GM23338 (cell line): ENCODE measurements at regions not wholly inside any gene's neighbourhood (a gene's known extent, or its start where the extent isn't known, plus 50 kb on each side); places are given as distances from the start of the nearest gene placed in this dataset.

ENCODE experiments used
- ATAC-seq: fragments of 200-7000 bp; cut with Tn5 transposase; 3 replicates; pipeline ENCODE4 v1.9.1; 2020
- DNase-seq: peaks from one replicate; pipeline ENCODE4 v3.0.0-alpha.2; 2015; ENCODE audit warnings: low spot score
- H2AFZ ChIP-seq: fragments of 200-600 bp; sonication (generic); 2 replicates; pipeline ENCODE4 v1.8.0; 2016; ENCODE audit warnings: antibody characterized with exemption, mild to moderate bottlenecking, moderate library complexity
- H3F3A ChIP-seq: fragments of 200-600 bp; sonication (generic); replicated peaks from 2 replicates; pipeline ENCODE4 v1.8.0; 2017; ENCODE audit warnings: antibody characterized with exemption, mixed run types, low read depth
- H3K27ac ChIP-seq: fragments of 200-600 bp; sonication (generic); 2 replicates; pipeline ENCODE4 v1.6.1; 2016; ENCODE audit warnings: low read depth
- H3K27me3 ChIP-seq: fragments of 200-600 bp; sonication (generic); 2 replicates; pipeline ENCODE4 v1.8.0; 2016; ENCODE audit warnings: mild to moderate bottlenecking, mixed run types, moderate library complexity; ENCODE audit not compliant: insufficient read depth
- H3K36me3 ChIP-seq: fragments of 200-600 bp; sonication (generic); 2 replicates; pipeline ENCODE4 v1.8.0; 2016; ENCODE audit warnings: mild to moderate bottlenecking; ENCODE audit not compliant: insufficient read depth
- H3K4me1 ChIP-seq: fragments of 200-600 bp; sonication (generic); 2 replicates; pipeline ENCODE4 v1.8.0; 2016; ENCODE audit warnings: mild to moderate bottlenecking, moderate library complexity; ENCODE audit not compliant: insufficient read depth
- H3K4me2 ChIP-seq: fragments of 200-600 bp; sonication (generic); 2 replicates; pipeline ENCODE4 v1.7.1; 2017; ENCODE audit warnings: mixed run types
- H3K4me3 ChIP-seq: fragments of 200-600 bp; sonication (generic); 2 replicates; pipeline ENCODE4 v1.6.1; 2016; ENCODE audit warnings: mixed run types
- H3K79me2 ChIP-seq: fragments of 200-600 bp; sonication (generic); replicated peaks from 2 replicates; pipeline ENCODE4 v1.8.0; 2017; ENCODE audit warnings: mild to moderate bottlenecking; ENCODE audit not compliant: insufficient read depth
- H3K9me2 ChIP-seq: fragments of 200-600 bp; sonication (generic); 2 replicates; pipeline ENCODE4 v1.8.0; 2017; ENCODE audit not compliant: insufficient read depth
- H4K20me1 ChIP-seq: fragments of 200-600 bp; sonication (generic); replicated peaks from 2 replicates; pipeline ENCODE4 v1.8.0; 2017; ENCODE audit warnings: mild to moderate bottlenecking; ENCODE audit not compliant: insufficient read depth
- H3K27ac Mint-ChIP-seq: 2 replicates; pipeline ENCODE4 v1.8.0; 2020; ENCODE audit warnings: inconsistent platforms, mild to moderate bottlenecking, moderate library complexity, mixed read lengths
- H3K27me3 Mint-ChIP-seq: 3 replicates; pipeline ENCODE4 v1.8.0; 2022; ENCODE audit warnings: low read depth, mild to moderate bottlenecking, moderate library complexity, mixed read lengths, inconsistent platforms; ENCODE audit not compliant: insufficient read depth, poor library complexity
- H3K36me3 Mint-ChIP-seq: 3 replicates; pipeline ENCODE4 v1.8.0; 2021; ENCODE audit warnings: low read depth, mild to moderate bottlenecking, inconsistent platforms, moderate library complexity, mixed read lengths
- H3K4me1 Mint-ChIP-seq: 3 replicates; pipeline ENCODE4 v1.8.0; 2020; ENCODE audit warnings: mild to moderate bottlenecking, inconsistent platforms, mixed read lengths
- H3K4me3 Mint-ChIP-seq: 3 replicates; pipeline ENCODE4 v1.8.0; 2021; ENCODE audit warnings: moderate library complexity, mild to moderate bottlenecking, inconsistent platforms, mixed read lengths
- H3K9me3 Mint-ChIP-seq: 3 replicates; pipeline ENCODE4 v1.8.0; 2020; ENCODE audit warnings: moderate library complexity, mild to moderate bottlenecking, inconsistent platforms, mixed read lengths
- CREB1 ChIP-seq: fragments of 250-450 bp; sonication (Bioruptor Pico); IDR thresholded peaks from 2 replicates; pipeline ENCODE4 v1.5.0; 2020; ENCODE audit warnings: low read depth, mild to moderate bottlenecking, moderate library complexity
- EZH2 ChIP-seq: fragments of 200-600 bp; sonication (generic); IDR thresholded peaks from one replicate; pipeline ENCODE4 v1.8.0; 2017; ENCODE audit warnings: antibody characterized with exemption, mild to moderate bottlenecking, low read depth; ENCODE audit not compliant: unreplicated experiment
- EZH2phosphoT487 ChIP-seq: fragments of 200-600 bp; sonication (generic); IDR thresholded peaks from one replicate; pipeline ENCODE4 v1.8.1; 2018; ENCODE audit warnings: antibody characterized with exemption; ENCODE audit not compliant: unreplicated experiment
- JUNB ChIP-seq: IDR thresholded peaks from one replicate; pipeline ENCODE4 v1.6.1; 2016; ENCODE audit warnings: antibody characterized with exemption; ENCODE audit not compliant: unreplicated experiment
- NANOG ChIP-seq: IDR thresholded peaks from 2 replicates; pipeline ENCODE4 v1.6.1; 2016; ENCODE audit warnings: antibody characterized with exemption, borderline replicate concordance
- POLR2AphosphoS5 ChIP-seq: IDR thresholded peaks from 2 replicates; pipeline ENCODE4 v1.6.1; 2016; ENCODE audit warnings: antibody characterized with exemption, low read depth
- STAT1 ChIP-seq: IDR thresholded peaks from one replicate; pipeline ENCODE4 v1.6.1; 2016; ENCODE audit warnings: antibody characterized with exemption; ENCODE audit not compliant: unreplicated experiment
- ZNF114 ChIP-seq: fragments of 250-450 bp; sonication (Bioruptor Pico); IDR thresholded peaks from 2 replicates; pipeline ENCODE4 v1.5.0; 2020; ENCODE audit warnings: mild to moderate bottlenecking, moderate library complexity
- ZNF331 ChIP-seq: fragments of 250-450 bp; sonication (Bioruptor Pico); IDR thresholded peaks from 2 replicates; pipeline ENCODE4 v1.5.0; 2020; ENCODE audit warnings: low read depth, mild to moderate bottlenecking, moderate library complexity
- TF ChIP-seq, protein P1 (sequence below): IDR thresholded peaks from 2 replicates; pipeline ENCODE4 v1.6.1; 2016; ENCODE audit warnings: antibody characterized with exemption
- TF ChIP-seq, protein P2 (sequence below): fragments of 250-450 bp; sonication (Bioruptor Pico); IDR thresholded peaks from 2 replicates; pipeline ENCODE4 v1.5.0; 2020; ENCODE audit warnings: mild to moderate bottlenecking, moderate library complexity
- TF ChIP-seq, protein P3 (sequence below): IDR thresholded peaks from one replicate; pipeline ENCODE4 v1.6.1; 2018; ENCODE audit warnings: antibody characterized with exemption; ENCODE audit not compliant: unreplicated experiment
- TF ChIP-seq, protein P4 (sequence below), 2 experiments: fragments of 200-600 bp in 1 of 2; sonication (generic) in 1 of 2; conservative IDR thresholded peaks; 2 replicates each; pipeline versions ENCODE4 v1.5.1 to v1.6.1; 2016 to 2017; ENCODE audit warnings: antibody characterized with exemption in 2 of 2, low read depth in 2 of 2, mild to moderate bottlenecking in 2 of 2, moderate library complexity in 1 of 2

DNA sequence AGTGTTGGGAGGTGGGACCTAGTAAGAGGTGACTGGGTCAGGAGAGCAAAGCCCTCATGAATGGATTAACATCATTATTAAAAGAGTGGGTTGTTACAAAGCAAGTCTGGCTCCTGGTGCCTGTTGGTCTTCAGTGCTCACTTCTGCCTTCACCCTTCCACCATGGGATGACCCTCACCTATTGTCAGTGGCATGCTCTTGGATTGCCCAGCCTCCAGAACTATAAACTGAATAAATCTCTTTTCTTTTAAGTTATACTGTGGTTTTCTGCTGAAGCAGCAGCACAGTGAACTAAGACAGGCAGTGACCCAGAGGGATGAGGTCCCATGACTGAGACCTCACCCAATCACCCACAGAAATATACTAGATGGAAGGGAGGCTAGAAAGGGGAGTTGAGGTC, 57.5 kb upstream of the ATL2 start:
- Mint-ChIP-seq H3K9me3 (peaks cover 8% of the 10 kb centered on the region), H3K4me1 (peaks cover 35% of the 10 kb centered on the region), H3K27me3 (no peaks in the 10 kb centered on the region), H3K4me3 (no peak overlapping the region), H3K36me3 (0 out of 3 replicates have a peak, but pooled peaks cover 2% of the 10 kb centered on the region), H3K27ac (no peak overlapping the region)
- Histone ChIP-seq H3K9me2 (peaks cover 5% of the 10 kb centered on the region), H3F3A (no peaks in the 10 kb centered on the region), H3K36me3 (no peaks in the 10 kb centered on the region), H3K79me2 (no peaks in the 10 kb centered on the region), H3K4me1 (peaks cover 25% of the 10 kb centered on the region), H3K4me3 (no peak overlapping the region), H4K20me1 (no peaks in the 10 kb centered on the region), H3K4me2 (no peak overlapping the region), H3K27me3 (no peaks in the 10 kb centered on the region), H3K27ac (no peak overlapping the region), H2AFZ (no peak overlapping the region)
- TF ChIP-seq CREB1 (CRISPR knock-in tag): no peak
- no peak for TF ChIP-seq POLR2AphosphoS5
- no peak for TF ChIP-seq EZH2phosphoT487
- TF ChIP-seq, protein P1, sequence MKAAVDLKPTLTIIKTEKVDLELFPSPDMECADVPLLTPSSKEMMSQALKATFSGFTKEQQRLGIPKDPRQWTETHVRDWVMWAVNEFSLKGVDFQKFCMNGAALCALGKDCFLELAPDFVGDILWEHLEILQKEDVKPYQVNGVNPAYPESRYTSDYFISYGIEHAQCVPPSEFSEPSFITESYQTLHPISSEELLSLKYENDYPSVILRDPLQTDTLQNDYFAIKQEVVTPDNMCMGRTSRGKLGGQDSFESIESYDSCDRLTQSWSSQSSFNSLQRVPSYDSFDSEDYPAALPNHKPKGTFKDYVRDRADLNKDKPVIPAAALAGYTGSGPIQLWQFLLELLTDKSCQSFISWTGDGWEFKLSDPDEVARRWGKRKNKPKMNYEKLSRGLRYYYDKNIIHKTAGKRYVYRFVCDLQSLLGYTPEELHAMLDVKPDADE: no peak
- TF ChIP-seq, protein P2, sequence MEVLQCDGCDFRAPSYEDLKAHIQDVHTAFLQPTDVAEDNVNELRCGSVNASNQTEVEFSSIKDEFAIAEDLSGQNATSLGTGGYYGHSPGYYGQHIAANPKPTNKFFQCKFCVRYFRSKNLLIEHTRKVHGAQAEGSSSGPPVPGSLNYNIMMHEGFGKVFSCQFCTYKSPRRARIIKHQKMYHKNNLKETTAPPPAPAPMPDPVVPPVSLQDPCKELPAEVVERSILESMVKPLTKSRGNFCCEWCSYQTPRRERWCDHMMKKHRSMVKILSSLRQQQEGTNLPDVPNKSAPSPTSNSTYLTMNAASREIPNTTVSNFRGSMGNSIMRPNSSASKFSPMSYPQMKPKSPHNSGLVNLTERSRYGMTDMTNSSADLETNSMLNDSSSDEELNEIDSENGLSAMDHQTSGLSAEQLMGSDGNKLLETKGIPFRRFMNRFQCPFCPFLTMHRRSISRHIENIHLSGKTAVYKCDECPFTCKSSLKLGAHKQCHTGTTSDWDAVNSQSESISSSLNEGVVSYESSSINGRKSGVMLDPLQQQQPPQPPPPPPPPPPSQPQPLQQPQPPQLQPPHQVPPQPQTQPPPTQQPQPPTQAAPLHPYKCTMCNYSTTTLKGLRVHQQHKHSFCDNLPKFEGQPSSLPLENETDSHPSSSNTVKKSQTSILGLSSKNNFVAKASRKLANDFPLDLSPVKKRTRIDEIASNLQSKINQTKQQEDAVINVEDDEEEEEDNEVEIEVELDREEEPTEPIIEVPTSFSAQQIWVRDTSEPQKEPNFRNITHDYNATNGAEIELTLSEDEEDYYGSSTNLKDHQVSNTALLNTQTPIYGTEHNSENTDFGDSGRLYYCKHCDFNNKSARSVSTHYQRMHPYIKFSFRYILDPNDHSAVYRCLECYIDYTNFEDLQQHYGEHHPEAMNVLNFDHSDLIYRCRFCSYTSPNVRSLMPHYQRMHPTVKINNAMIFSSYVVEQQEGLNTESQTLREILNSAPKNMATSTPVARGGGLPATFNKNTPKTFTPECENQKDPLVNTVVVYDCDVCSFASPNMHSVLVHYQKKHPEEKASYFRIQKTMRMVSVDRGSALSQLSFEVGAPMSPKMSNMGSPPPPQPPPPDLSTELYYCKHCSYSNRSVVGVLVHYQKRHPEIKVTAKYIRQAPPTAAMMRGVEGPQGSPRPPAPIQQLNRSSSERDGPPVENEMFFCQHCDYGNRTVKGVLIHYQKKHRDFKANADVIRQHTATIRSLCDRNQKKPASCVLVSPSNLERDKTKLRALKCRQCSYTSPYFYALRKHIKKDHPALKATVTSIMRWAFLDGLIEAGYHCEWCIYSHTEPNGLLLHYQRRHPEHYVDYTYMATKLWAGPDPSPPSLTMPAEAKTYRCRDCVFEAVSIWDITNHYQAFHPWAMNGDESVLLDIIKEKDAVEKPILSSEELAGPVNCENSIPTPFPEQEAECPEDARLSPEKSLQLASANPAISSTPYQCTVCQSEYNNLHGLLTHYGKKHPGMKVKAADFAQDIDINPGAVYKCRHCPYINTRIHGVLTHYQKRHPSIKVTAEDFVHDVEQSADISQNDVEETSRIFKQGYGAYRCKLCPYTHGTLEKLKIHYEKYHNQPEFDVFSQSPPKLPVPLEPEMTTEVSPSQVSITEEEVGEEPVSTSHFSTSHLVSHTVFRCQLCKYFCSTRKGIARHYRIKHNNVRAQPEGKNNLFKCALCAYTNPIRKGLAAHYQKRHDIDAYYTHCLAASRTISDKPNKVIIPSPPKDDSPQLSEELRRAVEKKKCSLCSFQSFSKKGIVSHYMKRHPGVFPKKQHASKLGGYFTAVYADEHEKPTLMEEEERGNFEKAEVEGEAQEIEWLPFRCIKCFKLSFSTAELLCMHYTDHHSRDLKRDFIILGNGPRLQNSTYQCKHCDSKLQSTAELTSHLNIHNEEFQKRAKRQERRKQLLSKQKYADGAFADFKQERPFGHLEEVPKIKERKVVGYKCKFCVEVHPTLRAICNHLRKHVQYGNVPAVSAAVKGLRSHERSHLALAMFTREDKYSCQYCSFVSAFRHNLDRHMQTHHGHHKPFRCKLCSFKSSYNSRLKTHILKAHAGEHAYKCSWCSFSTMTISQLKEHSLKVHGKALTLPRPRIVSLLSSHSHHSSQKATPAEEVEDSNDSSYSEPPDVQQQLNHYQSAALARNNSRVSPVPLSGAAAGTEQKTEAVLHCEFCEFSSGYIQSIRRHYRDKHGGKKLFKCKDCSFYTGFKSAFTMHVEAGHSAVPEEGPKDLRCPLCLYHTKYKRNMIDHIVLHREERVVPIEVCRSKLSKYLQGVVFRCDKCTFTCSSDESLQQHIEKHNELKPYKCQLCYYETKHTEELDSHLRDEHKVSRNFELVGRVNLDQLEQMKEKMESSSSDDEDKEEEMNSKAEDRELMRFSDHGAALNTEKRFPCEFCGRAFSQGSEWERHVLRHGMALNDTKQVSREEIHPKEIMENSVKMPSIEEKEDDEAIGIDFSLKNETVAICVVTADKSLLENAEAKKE: no peak
- TF ChIP-seq, protein P3, sequence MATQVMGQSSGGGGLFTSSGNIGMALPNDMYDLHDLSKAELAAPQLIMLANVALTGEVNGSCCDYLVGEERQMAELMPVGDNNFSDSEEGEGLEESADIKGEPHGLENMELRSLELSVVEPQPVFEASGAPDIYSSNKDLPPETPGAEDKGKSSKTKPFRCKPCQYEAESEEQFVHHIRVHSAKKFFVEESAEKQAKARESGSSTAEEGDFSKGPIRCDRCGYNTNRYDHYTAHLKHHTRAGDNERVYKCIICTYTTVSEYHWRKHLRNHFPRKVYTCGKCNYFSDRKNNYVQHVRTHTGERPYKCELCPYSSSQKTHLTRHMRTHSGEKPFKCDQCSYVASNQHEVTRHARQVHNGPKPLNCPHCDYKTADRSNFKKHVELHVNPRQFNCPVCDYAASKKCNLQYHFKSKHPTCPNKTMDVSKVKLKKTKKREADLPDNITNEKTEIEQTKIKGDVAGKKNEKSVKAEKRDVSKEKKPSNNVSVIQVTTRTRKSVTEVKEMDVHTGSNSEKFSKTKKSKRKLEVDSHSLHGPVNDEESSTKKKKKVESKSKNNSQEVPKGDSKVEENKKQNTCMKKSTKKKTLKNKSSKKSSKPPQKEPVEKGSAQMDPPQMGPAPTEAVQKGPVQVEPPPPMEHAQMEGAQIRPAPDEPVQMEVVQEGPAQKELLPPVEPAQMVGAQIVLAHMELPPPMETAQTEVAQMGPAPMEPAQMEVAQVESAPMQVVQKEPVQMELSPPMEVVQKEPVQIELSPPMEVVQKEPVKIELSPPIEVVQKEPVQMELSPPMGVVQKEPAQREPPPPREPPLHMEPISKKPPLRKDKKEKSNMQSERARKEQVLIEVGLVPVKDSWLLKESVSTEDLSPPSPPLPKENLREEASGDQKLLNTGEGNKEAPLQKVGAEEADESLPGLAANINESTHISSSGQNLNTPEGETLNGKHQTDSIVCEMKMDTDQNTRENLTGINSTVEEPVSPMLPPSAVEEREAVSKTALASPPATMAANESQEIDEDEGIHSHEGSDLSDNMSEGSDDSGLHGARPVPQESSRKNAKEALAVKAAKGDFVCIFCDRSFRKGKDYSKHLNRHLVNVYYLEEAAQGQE: no peak
- TF ChIP-seq, protein P4, sequence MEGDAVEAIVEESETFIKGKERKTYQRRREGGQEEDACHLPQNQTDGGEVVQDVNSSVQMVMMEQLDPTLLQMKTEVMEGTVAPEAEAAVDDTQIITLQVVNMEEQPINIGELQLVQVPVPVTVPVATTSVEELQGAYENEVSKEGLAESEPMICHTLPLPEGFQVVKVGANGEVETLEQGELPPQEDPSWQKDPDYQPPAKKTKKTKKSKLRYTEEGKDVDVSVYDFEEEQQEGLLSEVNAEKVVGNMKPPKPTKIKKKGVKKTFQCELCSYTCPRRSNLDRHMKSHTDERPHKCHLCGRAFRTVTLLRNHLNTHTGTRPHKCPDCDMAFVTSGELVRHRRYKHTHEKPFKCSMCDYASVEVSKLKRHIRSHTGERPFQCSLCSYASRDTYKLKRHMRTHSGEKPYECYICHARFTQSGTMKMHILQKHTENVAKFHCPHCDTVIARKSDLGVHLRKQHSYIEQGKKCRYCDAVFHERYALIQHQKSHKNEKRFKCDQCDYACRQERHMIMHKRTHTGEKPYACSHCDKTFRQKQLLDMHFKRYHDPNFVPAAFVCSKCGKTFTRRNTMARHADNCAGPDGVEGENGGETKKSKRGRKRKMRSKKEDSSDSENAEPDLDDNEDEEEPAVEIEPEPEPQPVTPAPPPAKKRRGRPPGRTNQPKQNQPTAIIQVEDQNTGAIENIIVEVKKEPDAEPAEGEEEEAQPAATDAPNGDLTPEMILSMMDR (conservative IDR thresholded peaks at IDR 0.05; ENCODE audit: low read depth in 2 of 2): no peak
- TF ChIP-seq ZNF114: no peak
- no peak for TF ChIP-seq STAT1
- no peak for TF ChIP-seq ZNF331 (CRISPR knock-in tag)
- no peak for TF ChIP-seq JUNB
- no peak for TF ChIP-seq NANOG
- no peak for TF ChIP-seq EZH2
- no peak for DNase-seq
- ATAC-seq: no peak
